ENCODE measurements at regions not wholly inside any gene's neighbourhood (a gene's known extent, or its start where the extent isn't known, plus 50 kb on each side); places are given as distances from the start of the nearest gene placed in this dataset.

- TF ChIP-seq POLR2A (IDR thresholded peaks at IDR 0.05; ENCODE audit: low read length) (no peak), GATA1 (IDR thresholded peaks at IDR 0.05; ENCODE audit: low read depth, low read length) (no peak)
Observed at GRCh38 chr16:11405331-11406176, 60.3 kb downstream of the RMI2 start.
